GM19463 (cell line): ENCODE measurements at regions not wholly inside any gene's neighbourhood (a gene's known extent, or its start where the extent isn't known, plus 50 kb on each side); places are given as distances from the start of the nearest gene placed in this dataset.
"Not testable (repeated sequence)": the region's sequence is repeated elsewhere in the genome, so short reads cannot be mapped to it uniquely, and the experiment has no call there.

Experiments
- ATAC-seq: cut with Tn5 transposase; IDR thresholded peaks from one replicate; pipeline ENCODE4 v1.9.1; 2021; ENCODE audit warnings: mild to moderate bottlenecking, moderate library complexity; ENCODE audit not compliant: unreplicated experiment

- no peak for ATAC-seq
Observed at GRCh38 chr6:133046576-133046975, 194.6 kb upstream of the EYA4 start.

GRCh38 chr6:133047065-133047665 is 194.0 kb upstream of the EYA4 start:
- no peak for ATAC-seq

GRCh38 chr6:133047706-133048105 is 193.5 kb upstream of the EYA4 start:
- ATAC-seq = no peak

- ATAC-seq = no peak
Observed at GRCh38 chr6:133051240-133051639, 189.9 kb upstream of the EYA4 start.

- no peak for ATAC-seq
Observed at GRCh38 chr6:133052465-133052864, 188.7 kb upstream of the EYA4 start.

GRCh38 chr6:133055441-133055966 is 185.7 kb upstream of the EYA4 start:
- ATAC-seq = no peak

- no peak for ATAC-seq
Observed at GRCh38 chr6:133057352-133057751, 183.8 kb upstream of the EYA4 start.

- ATAC-seq = no peak
Observed at GRCh38 chr6:133062077-133062476, 179.1 kb upstream of the EYA4 start.

GRCh38 chr6:133062696-133063306 is 178.4 kb upstream of the EYA4 start:
- ATAC-seq = no peak

- no peak for ATAC-seq
Observed at GRCh38 chr6:133067960-133068359, 173.2 kb upstream of the EYA4 start.

- no peak for ATAC-seq
Observed at GRCh38 chr6:133070410-133071043, 170.6 kb upstream of the EYA4 start.

- ATAC-seq = no peak
Observed at GRCh38 chr6:133079901-133080300, 161.3 kb upstream of the EYA4 start.

GRCh38 chr6:133083248-133083967 is 157.7 kb upstream of the EYA4 start:
- ATAC-seq = no peak

GRCh38 chr6:133085471-133085870 is 155.7 kb upstream of the EYA4 start:
- ATAC-seq = no peak

GRCh38 chr6:133085896-133086295 is 155.3 kb upstream of the EYA4 start:
- no peak for ATAC-seq

- no peak for ATAC-seq
Observed at GRCh38 chr6:133088931-133089695, 152.0 kb upstream of the EYA4 start.

- ATAC-seq = no peak
Observed at GRCh38 chr6:133092199-133092598, 149.0 kb upstream of the EYA4 start.

- no peak for ATAC-seq
Observed at GRCh38 chr6:133092771-133093170, 148.4 kb upstream of the EYA4 start.

- ATAC-seq = not testable (repeated sequence)
Observed at GRCh38 chr6:133093211-133093610, 147.9 kb upstream of the EYA4 start.

- ATAC-seq = no peak
Observed at GRCh38 chr6:133093956-133094355, 147.2 kb upstream of the EYA4 start.

GRCh38 chr6:133097208-133097607 is 143.9 kb upstream of the EYA4 start:
- ATAC-seq = no peak
